ENCODE measurements at regions not wholly inside any gene's neighbourhood (a gene's known extent, or its start where the extent isn't known, plus 50 kb on each side); places are given as distances from the start of the nearest gene placed in this dataset.

- Histone ChIP-seq H3K36me3 (ENCODE audit: control insufficient read depth, low read depth, low read length) (no peaks in the 10 kb centered on the region), H3K9ac (ENCODE audit: low read length) (no peak overlapping the region), H3K4me3 (ENCODE audit: low read length) (no peak overlapping the region), H3K27ac (ENCODE audit: low read length) (no peak overlapping the region), H3K9me3 (ENCODE audit: control insufficient read depth, low read depth, low read length) (no peaks in the 10 kb centered on the region), H3K27me3 (ENCODE audit: control insufficient read depth, insufficient read depth, low read length) (no peaks in the 10 kb centered on the region), H3K4me1 (ENCODE audit: control insufficient read depth, low read depth, low read length) (no peaks in the 10 kb centered on the region)
Observed at GRCh38 chr3:88336894-88337293, 187.1 kb downstream of the C3orf38 start.

- H3K4me1 ChIP-seq (ENCODE audit: control insufficient read depth, low read depth, low read length), result no peaks in the 10 kb centered on the region
- no peak overlapping the region for H3K27ac ChIP-seq (ENCODE audit: low read length)
- H3K9me3 ChIP-seq (ENCODE audit: control insufficient read depth, low read depth, low read length), result no peaks in the 10 kb centered on the region
- H3K27me3 ChIP-seq (ENCODE audit: control insufficient read depth, insufficient read depth, low read length), result no peaks in the 10 kb centered on the region
- H3K9ac ChIP-seq (ENCODE audit: low read length), result no peak overlapping the region
- no peaks in the 10 kb centered on the region for H3K36me3 ChIP-seq (ENCODE audit: control insufficient read depth, low read depth, low read length)
- H3K4me3 ChIP-seq (ENCODE audit: low read length), result no peak overlapping the region
Observed at GRCh38 chr3:88343264-88343663, 193.5 kb downstream of the C3orf38 start.

GRCh38 chr3:88346643-88347042 is 196.9 kb downstream of the C3orf38 start:
- Histone ChIP-seq H3K4me1 (ENCODE audit: control insufficient read depth, low read depth, low read length) (no peaks in the 10 kb centered on the region), H3K27me3 (ENCODE audit: control insufficient read depth, insufficient read depth, low read length) (no peaks in the 10 kb centered on the region), H3K27ac (ENCODE audit: low read length) (no peak overlapping the region), H3K36me3 (ENCODE audit: control insufficient read depth, low read depth, low read length) (no peaks in the 10 kb centered on the region), H3K4me3 (ENCODE audit: low read length) (no peak overlapping the region), H3K9ac (ENCODE audit: low read length) (no peak overlapping the region), H3K9me3 (ENCODE audit: control insufficient read depth, low read depth, low read length) (no peaks in the 10 kb centered on the region)

GRCh38 chr3:88362428-88362827 is 212.7 kb downstream of the C3orf38 start:
- H3K4me3 ChIP-seq (ENCODE audit: low read length), result no peak overlapping the region
- no peaks in the 10 kb centered on the region for H3K4me1 ChIP-seq (ENCODE audit: control insufficient read depth, low read depth, low read length)
- no peaks in the 10 kb centered on the region for H3K36me3 ChIP-seq (ENCODE audit: control insufficient read depth, low read depth, low read length)
- no peaks in the 10 kb centered on the region for H3K27me3 ChIP-seq (ENCODE audit: control insufficient read depth, insufficient read depth, low read length)
- no peak overlapping the region for H3K27ac ChIP-seq (ENCODE audit: low read length)
- peaks cover 3% of the 10 kb centered on the region for H3K9me3 ChIP-seq (ENCODE audit: control insufficient read depth, low read depth, low read length)
- no peak overlapping the region for H3K9ac ChIP-seq (ENCODE audit: low read length)

GRCh38 chr3:88364926-88365325 is 215.2 kb downstream of the C3orf38 start:
- Histone ChIP-seq H3K36me3 (ENCODE audit: control insufficient read depth, low read depth, low read length) (no peaks in the 10 kb centered on the region), H3K9ac (ENCODE audit: low read length) (no peak overlapping the region), H3K9me3 (ENCODE audit: control insufficient read depth, low read depth, low read length) (no peaks in the 10 kb centered on the region), H3K27ac (ENCODE audit: low read length) (no peak overlapping the region), H3K4me1 (ENCODE audit: control insufficient read depth, low read depth, low read length) (no peaks in the 10 kb centered on the region), H3K4me3 (ENCODE audit: low read length) (no peak overlapping the region), H3K27me3 (ENCODE audit: control insufficient read depth, insufficient read depth, low read length) (no peaks in the 10 kb centered on the region)

- Histone ChIP-seq H3K36me3 (ENCODE audit: control insufficient read depth, low read depth, low read length) (no peaks in the 10 kb centered on the region), H3K4me3 (ENCODE audit: low read length) (no peak overlapping the region), H3K9ac (ENCODE audit: low read length) (no peak overlapping the region), H3K27me3 (ENCODE audit: control insufficient read depth, insufficient read depth, low read length) (no peaks in the 10 kb centered on the region), H3K4me1 (ENCODE audit: control insufficient read depth, low read depth, low read length) (no peaks in the 10 kb centered on the region), H3K27ac (ENCODE audit: low read length) (no peak overlapping the region), H3K9me3 (ENCODE audit: control insufficient read depth, low read depth, low read length) (peaks cover 3% of the 10 kb centered on the region)
Observed at GRCh38 chr3:88369337-88369736, 219.6 kb downstream of the C3orf38 start.

- no peaks in the 10 kb centered on the region for H3K4me1 ChIP-seq (ENCODE audit: control insufficient read depth, low read depth, low read length)
- H3K9ac ChIP-seq (ENCODE audit: low read length), result no peak overlapping the region
- no peaks in the 10 kb centered on the region for H3K36me3 ChIP-seq (ENCODE audit: control insufficient read depth, low read depth, low read length)
- no peak overlapping the region for H3K27ac ChIP-seq (ENCODE audit: low read length)
- no peak overlapping the region for H3K4me3 ChIP-seq (ENCODE audit: low read length)
- no peaks in the 10 kb centered on the region for H3K27me3 ChIP-seq (ENCODE audit: control insufficient read depth, insufficient read depth, low read length)
- H3K9me3 ChIP-seq (ENCODE audit: control insufficient read depth, low read depth, low read length), result peaks cover 3% of the 10 kb centered on the region
Observed at GRCh38 chr3:88369767-88370166, 220.0 kb downstream of the C3orf38 start.

- H3K36me3 ChIP-seq (ENCODE audit: control insufficient read depth, low read depth, low read length), result no peaks in the 10 kb centered on the region
- H3K9me3 ChIP-seq (ENCODE audit: control insufficient read depth, low read depth, low read length), result no peaks in the 10 kb centered on the region
- no peak overlapping the region for H3K4me3 ChIP-seq (ENCODE audit: low read length)
- no peaks in the 10 kb centered on the region for H3K27me3 ChIP-seq (ENCODE audit: control insufficient read depth, insufficient read depth, low read length)
- no peak overlapping the region for H3K27ac ChIP-seq (ENCODE audit: low read length)
- H3K4me1 ChIP-seq (ENCODE audit: control insufficient read depth, low read depth, low read length), result no peaks in the 10 kb centered on the region
- H3K9ac ChIP-seq (ENCODE audit: low read length), result no peak overlapping the region
Observed at GRCh38 chr3:88385090-88385489, 235.3 kb downstream of the C3orf38 start.

GRCh38 chr3:88398581-88398980 is 248.8 kb downstream of the C3orf38 start:
- Histone ChIP-seq H3K36me3 (ENCODE audit: control insufficient read depth, low read depth, low read length) (no peaks in the 10 kb centered on the region), H3K9me3 (ENCODE audit: control insufficient read depth, low read depth, low read length) (no peaks in the 10 kb centered on the region), H3K27me3 (ENCODE audit: control insufficient read depth, insufficient read depth, low read length) (no peaks in the 10 kb centered on the region), H3K27ac (ENCODE audit: low read length) (no peak overlapping the region), H3K9ac (ENCODE audit: low read length) (no peak overlapping the region), H3K4me3 (ENCODE audit: low read length) (no peak overlapping the region), H3K4me1 (ENCODE audit: control insufficient read depth, low read depth, low read length) (peaks cover 6% of the 10 kb centered on the region)

GRCh38 chr3:88403319-88403718 is 253.6 kb downstream of the C3orf38 start:
- Histone ChIP-seq H3K27ac (ENCODE audit: low read length) (no peak overlapping the region), H3K4me3 (ENCODE audit: low read length) (no peak overlapping the region), H3K9me3 (ENCODE audit: control insufficient read depth, low read depth, low read length) (no peaks in the 10 kb centered on the region), H3K9ac (ENCODE audit: low read length) (no peak overlapping the region), H3K27me3 (ENCODE audit: control insufficient read depth, insufficient read depth, low read length) (no peaks in the 10 kb centered on the region), H3K4me1 (ENCODE audit: control insufficient read depth, low read depth, low read length) (peaks cover 6% of the 10 kb centered on the region), H3K36me3 (ENCODE audit: control insufficient read depth, low read depth, low read length) (no peaks in the 10 kb centered on the region)

- no peaks in the 10 kb centered on the region for H3K9me3 ChIP-seq (ENCODE audit: control insufficient read depth, low read depth, low read length)
- no peak overlapping the region for H3K9ac ChIP-seq (ENCODE audit: low read length)
- H3K27me3 ChIP-seq (ENCODE audit: control insufficient read depth, insufficient read depth, low read length), result no peaks in the 10 kb centered on the region
- H3K36me3 ChIP-seq (ENCODE audit: control insufficient read depth, low read depth, low read length), result no peaks in the 10 kb centered on the region
- no peak overlapping the region for H3K4me3 ChIP-seq (ENCODE audit: low read length)
- H3K4me1 ChIP-seq (ENCODE audit: control insufficient read depth, low read depth, low read length), result no peaks in the 10 kb centered on the region
- no peak overlapping the region for H3K27ac ChIP-seq (ENCODE audit: low read length)
Observed at GRCh38 chr3:88408097-88408496, 258.3 kb downstream of the C3orf38 start.

GRCh38 chr3:88408935-88409334 is 259.2 kb downstream of the C3orf38 start:
- Histone ChIP-seq H3K4me1 (ENCODE audit: control insufficient read depth, low read depth, low read length) (no peaks in the 10 kb centered on the region), H3K36me3 (ENCODE audit: control insufficient read depth, low read depth, low read length) (no peaks in the 10 kb centered on the region), H3K9me3 (ENCODE audit: control insufficient read depth, low read depth, low read length) (no peaks in the 10 kb centered on the region), H3K4me3 (ENCODE audit: low read length) (no peak overlapping the region), H3K27ac (ENCODE audit: low read length) (no peak overlapping the region), H3K9ac (ENCODE audit: low read length) (no peak overlapping the region), H3K27me3 (ENCODE audit: control insufficient read depth, insufficient read depth, low read length) (no peaks in the 10 kb centered on the region)

Data from iPS-18a (cell line).